WTC11 (cell line): ENCODE measurements at regions not wholly inside any gene's neighbourhood (a gene's known extent, or its start where the extent isn't known, plus 50 kb on each side); places are given as distances from the start of the nearest gene placed in this dataset.

Source experiments
- ATAC-seq: fragments of 200-7000 bp; cut with Tn5 transposase; 2 replicates; pipeline ENCODE4 v1.10.0; 2021; ENCODE audit warnings: mild to moderate bottlenecking, moderate library complexity
- CTCF ChIA-PET: fragments of 300-600 bp; sonication (Branson Sonifier 250); formaldehyde crosslinking; loops from one replicate; lab custom pipeline; 2021; ENCODE audit warnings: antibody characterized with exemption; lab: Charles Lee
- POLR2A ChIA-PET: fragments of 350-600 bp; sonication (Branson Sonifier 250); formaldehyde crosslinking; loops from one replicate; lab custom pipeline; 2021; ENCODE audit warnings: antibody characterized with exemption; lab: Charles Lee
- DNase-seq: peaks from one replicate; pipeline ENCODE4 v3.0.0; 2021; ENCODE audit warnings: low spot score
- H3K27ac Mint-ChIP-seq: 2 replicates; pipeline ENCODE4 v1.8.0; 2021; ENCODE audit warnings: mixed read lengths
- H3K27me3 Mint-ChIP-seq: 2 replicates; pipeline ENCODE4 v1.8.0; 2021; ENCODE audit warnings: low read depth, mild to moderate bottlenecking, moderate library complexity, mixed read lengths
- H3K36me3 Mint-ChIP-seq: 2 replicates; pipeline ENCODE4 v1.8.0; 2021; ENCODE audit warnings: mixed read lengths
- H3K4me1 Mint-ChIP-seq: 2 replicates; pipeline ENCODE4 v1.8.0; 2022; ENCODE audit warnings: mixed read lengths
- H3K4me3 Mint-ChIP-seq: 2 replicates; pipeline ENCODE4 v1.8.0; 2021; ENCODE audit warnings: mild to moderate bottlenecking, moderate library complexity, mixed read lengths
- H3K9me3 Mint-ChIP-seq: 2 replicates; pipeline ENCODE4 v1.8.0; 2021; ENCODE audit warnings: mixed read lengths
- ETV6 ChIP-seq: sonication (generic); formaldehyde crosslinking; IDR thresholded peaks from 2 replicates; pipeline ENCODE4 v1.8.1; 2022; ENCODE audit warnings: mild to moderate bottlenecking, missing genetic modification reagents
- MAX ChIP-seq: sonication (generic); formaldehyde crosslinking; IDR thresholded peaks from 2 replicates; pipeline ENCODE4 v1.8.0; 2022; ENCODE audit warnings: mild to moderate bottlenecking, missing genetic modification reagents
- MLX ChIP-seq: sonication (generic); formaldehyde crosslinking; IDR thresholded peaks from 2 replicates; pipeline ENCODE4 v1.8.1; 2023; ENCODE audit warnings: mild to moderate bottlenecking, missing genetic modification reagents, moderate library complexity
- NFE2L1 ChIP-seq: sonication (generic); formaldehyde crosslinking; IDR thresholded peaks from 2 replicates; pipeline ENCODE4 v1.8.1; 2023; ENCODE audit warnings: missing genetic modification reagents
- NR2C2 ChIP-seq: sonication (generic); formaldehyde crosslinking; IDR thresholded peaks from 2 replicates; pipeline ENCODE4 v1.8.0; 2022; ENCODE audit warnings: mild to moderate bottlenecking, missing genetic modification reagents
- SOX15 ChIP-seq: fragments of 250-450 bp; sonication (Bioruptor Pico); IDR thresholded peaks from 2 replicates; pipeline ENCODE4 v1.9.0; 2021; ENCODE audit warnings: mild to moderate bottlenecking
- TCF7 ChIP-seq: sonication (generic); formaldehyde crosslinking; IDR thresholded peaks from 2 replicates; pipeline ENCODE4 v1.8.0; 2022; ENCODE audit warnings: mild to moderate bottlenecking, low read depth, missing genetic modification reagents, moderate library complexity
- TEAD1 ChIP-seq: sonication (generic); formaldehyde crosslinking; IDR thresholded peaks from 2 replicates; pipeline ENCODE4 v1.8.0; 2022; ENCODE audit warnings: mild to moderate bottlenecking, missing genetic modification reagents
- USF1 ChIP-seq: sonication (generic); formaldehyde crosslinking; IDR thresholded peaks from 2 replicates; pipeline ENCODE4 v1.8.0; 2022; ENCODE audit warnings: mild to moderate bottlenecking, missing genetic modification reagents
- ZNF232 ChIP-seq: sonication (generic); formaldehyde crosslinking; IDR thresholded peaks from 2 replicates; pipeline ENCODE4 v1.8.0; 2022; ENCODE audit warnings: mild to moderate bottlenecking, missing genetic modification reagents
- ZNF532 ChIP-seq: fragments of 250-450 bp; sonication (Bioruptor Pico); IDR thresholded peaks from 2 replicates; pipeline ENCODE4 v1.9.0; 2021; ENCODE audit warnings: mild to moderate bottlenecking, borderline replicate concordance
- ZNF671 ChIP-seq: fragments of 250-450 bp; sonication (Bioruptor Pico); IDR thresholded peaks from 2 replicates; pipeline ENCODE4 v1.8.0; 2021; ENCODE audit warnings: mild to moderate bottlenecking
- TF ChIP-seq, protein P1 (sequence below): sonication (generic); formaldehyde crosslinking; IDR thresholded peaks from 2 replicates; pipeline ENCODE4 v1.8.0; 2022; ENCODE audit warnings: mild to moderate bottlenecking, missing genetic modification reagents
- TF ChIP-seq, protein P2 (sequence below): sonication (generic); formaldehyde crosslinking; IDR thresholded peaks from 2 replicates; pipeline ENCODE4 v1.8.1; 2022; ENCODE audit warnings: mild to moderate bottlenecking, missing genetic modification reagents, moderate library complexity, borderline replicate concordance
- TF ChIP-seq, protein P3 (sequence below): sonication (generic); formaldehyde crosslinking; IDR thresholded peaks from 2 replicates; pipeline ENCODE4 v1.8.1; 2022; ENCODE audit warnings: missing genetic modification reagents, borderline replicate concordance

DNA sequence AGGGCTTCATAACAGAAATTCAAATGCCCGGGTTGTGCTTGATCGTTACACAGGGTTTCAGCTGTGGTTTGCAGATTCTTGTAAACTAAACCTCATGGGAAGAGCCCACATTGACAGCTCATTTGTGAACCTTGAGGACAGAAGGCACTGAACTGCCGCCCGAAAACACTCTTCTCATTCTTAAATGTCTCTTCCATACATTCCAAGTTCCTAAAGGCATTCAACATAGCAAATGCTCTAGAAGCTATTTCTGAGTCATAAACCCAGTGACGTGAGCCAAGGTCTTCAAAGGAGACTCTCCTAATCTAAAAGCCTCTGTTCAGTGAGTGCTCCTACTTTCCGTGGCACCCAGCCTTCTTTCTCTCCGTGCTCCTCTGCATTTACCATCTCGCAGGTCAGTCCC is 737.8 kb upstream of the FRG1 start (continued):
- TF ChIP-seq, protein P1, sequence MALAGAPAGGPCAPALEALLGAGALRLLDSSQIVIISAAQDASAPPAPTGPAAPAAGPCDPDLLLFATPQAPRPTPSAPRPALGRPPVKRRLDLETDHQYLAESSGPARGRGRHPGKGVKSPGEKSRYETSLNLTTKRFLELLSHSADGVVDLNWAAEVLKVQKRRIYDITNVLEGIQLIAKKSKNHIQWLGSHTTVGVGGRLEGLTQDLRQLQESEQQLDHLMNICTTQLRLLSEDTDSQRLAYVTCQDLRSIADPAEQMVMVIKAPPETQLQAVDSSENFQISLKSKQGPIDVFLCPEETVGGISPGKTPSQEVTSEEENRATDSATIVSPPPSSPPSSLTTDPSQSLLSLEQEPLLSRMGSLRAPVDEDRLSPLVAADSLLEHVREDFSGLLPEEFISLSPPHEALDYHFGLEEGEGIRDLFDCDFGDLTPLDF = no peak
- TF ChIP-seq NR2C2 (CRISPR knock-in tag) = no peak
- no peak for TF ChIP-seq TEAD1
- no peak for TF ChIP-seq SOX15 (CRISPR knock-in tag)
- no peak for TF ChIP-seq ZNF232 (CRISPR knock-in tag)
- TF ChIP-seq MLX (CRISPR knock-in tag) = no peak

DNA sequence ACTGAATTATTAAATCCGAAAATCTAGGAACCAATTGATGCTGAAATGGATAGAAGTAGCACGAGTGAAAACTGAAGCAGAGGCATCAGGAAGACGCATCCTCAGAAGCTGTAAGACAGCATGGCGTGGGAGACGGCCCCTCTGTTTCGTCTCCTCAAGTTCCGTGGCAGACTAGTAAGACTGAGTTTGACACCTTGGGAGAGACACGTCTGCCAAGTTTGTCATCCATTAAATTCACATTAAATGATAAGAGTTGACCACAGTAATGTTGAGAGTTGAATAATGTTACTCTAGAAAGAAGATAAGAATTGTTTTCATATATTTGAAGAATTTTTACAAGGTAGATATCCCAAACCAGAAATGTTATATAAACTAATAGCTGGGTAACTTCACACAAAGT is 736.1 kb upstream of the FRG1 start:
- Mint-ChIP-seq H3K4me3 (no peak overlapping the region), H3K27me3 (no peaks in the 10 kb centered on the region; the same call in 1 of the 2 replicates), H3K9me3 (no peaks in the 10 kb centered on the region), H3K4me1 (peaks cover 30% of the 10 kb centered on the region), H3K27ac (no peak overlapping the region), H3K36me3 (no peaks in the 10 kb centered on the region)
- DNase-seq = no peak
- ChIA-PET CTCF (interaction anchor here (1.7 kb wide), 1 partner anchor 114 kb away, joined by 4 read pairs; no protein-coding TSS in a partner anchor), POLR2A (no interaction called here)
- ATAC-seq = no peak
- TF ChIP-seq USF1 (CRISPR knock-in tag) (no peak), ZNF232 (CRISPR knock-in tag) (no peak), MAX (CRISPR knock-in tag) (no peak), ETV6 (no peak)
- TF ChIP-seq, protein P2, sequence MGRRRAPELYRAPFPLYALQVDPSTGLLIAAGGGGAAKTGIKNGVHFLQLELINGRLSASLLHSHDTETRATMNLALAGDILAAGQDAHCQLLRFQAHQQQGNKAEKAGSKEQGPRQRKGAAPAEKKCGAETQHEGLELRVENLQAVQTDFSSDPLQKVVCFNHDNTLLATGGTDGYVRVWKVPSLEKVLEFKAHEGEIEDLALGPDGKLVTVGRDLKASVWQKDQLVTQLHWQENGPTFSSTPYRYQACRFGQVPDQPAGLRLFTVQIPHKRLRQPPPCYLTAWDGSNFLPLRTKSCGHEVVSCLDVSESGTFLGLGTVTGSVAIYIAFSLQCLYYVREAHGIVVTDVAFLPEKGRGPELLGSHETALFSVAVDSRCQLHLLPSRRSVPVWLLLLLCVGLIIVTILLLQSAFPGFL (CRISPR knock-in tag) = no peak
- TF ChIP-seq, protein P3, sequence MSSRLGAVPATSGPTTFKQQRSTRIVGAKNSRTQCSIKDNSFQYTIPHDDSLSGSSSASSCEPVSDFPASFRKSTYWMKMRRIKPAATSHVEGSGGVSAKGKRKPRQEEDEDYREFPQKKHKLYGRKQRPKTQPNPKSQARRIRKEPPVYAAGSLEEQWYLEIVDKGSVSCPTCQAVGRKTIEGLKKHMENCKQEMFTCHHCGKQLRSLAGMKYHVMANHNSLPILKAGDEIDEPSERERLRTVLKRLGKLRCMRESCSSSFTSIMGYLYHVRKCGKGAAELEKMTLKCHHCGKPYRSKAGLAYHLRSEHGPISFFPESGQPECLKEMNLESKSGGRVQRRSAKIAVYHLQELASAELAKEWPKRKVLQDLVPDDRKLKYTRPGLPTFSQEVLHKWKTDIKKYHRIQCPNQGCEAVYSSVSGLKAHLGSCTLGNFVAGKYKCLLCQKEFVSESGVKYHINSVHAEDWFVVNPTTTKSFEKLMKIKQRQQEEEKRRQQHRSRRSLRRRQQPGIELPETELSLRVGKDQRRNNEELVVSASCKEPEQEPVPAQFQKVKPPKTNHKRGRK (CRISPR knock-in tag) = no peak

DNA sequence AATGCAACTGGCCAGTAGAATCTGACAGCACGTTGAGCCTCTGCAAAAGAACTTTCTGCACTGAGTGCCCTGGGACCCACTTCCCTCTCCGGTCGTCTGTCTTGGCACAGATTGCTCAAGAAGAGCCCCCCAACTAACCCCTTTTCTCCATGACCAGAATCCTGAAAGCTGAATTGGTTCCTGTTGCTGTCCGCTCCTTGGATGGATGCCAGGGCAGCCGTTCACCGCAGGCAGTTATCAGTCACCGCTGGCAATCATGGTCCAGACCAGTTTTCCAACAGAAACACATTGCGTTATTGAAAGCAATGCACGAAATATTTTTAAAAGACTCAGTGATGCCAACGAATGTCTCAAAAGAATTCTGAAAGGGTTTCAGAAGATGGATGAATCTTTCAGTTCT is 733.7 kb upstream of the FRG1 start:
- H3K36me3 Mint-ChIP-seq = no peaks in the 10 kb centered on the region
- no peaks in the 10 kb centered on the region for H3K27me3 Mint-ChIP-seq
- DNase-seq = no peak
- H3K27ac Mint-ChIP-seq = no peak overlapping the region
- peaks cover 8% of the 10 kb centered on the region for H3K9me3 Mint-ChIP-seq
- no peak overlapping the region for H3K4me3 Mint-ChIP-seq
- peaks cover 21% of the 10 kb centered on the region for H3K4me1 Mint-ChIP-seq
- ChIA-PET CTCF (no interaction called here), POLR2A (no interaction called here)
- ATAC-seq = no peak
- TF ChIP-seq ZNF671 (CRISPR knock-in tag) (no peak), TCF7 (no peak), NFE2L1 (no peak), ZNF532 (CRISPR knock-in tag) (no peak)
- TF ChIP-seq, protein P1 = no peak
- TF ChIP-seq, protein P3 (CRISPR knock-in tag) = no peak
